SK-N-SH (cell line): ENCODE measurements at regions not wholly inside any gene's neighbourhood (a gene's known extent, or its start where the extent isn't known, plus 50 kb on each side); places are given as distances from the start of the nearest gene placed in this dataset.

Source experiments
- CTCF ChIA-PET: fragments of 300-600, 350-600 bp; formaldehyde crosslinking; extraction: SDS; loops from one replicate; lab custom pipeline; 2021; lab: Yijun Ruan, JAX
- POLR2A ChIA-PET: fragments of 350-600 bp; sonication (Branson Sonifier 250); formaldehyde crosslinking; extraction: SDS; loops from one replicate; lab custom pipeline; 2020; ENCODE audit warnings: antibody characterized with exemption, inconsistent platforms; lab: Yijun Ruan, JAX
- DNase-seq: peaks from one replicate; pipeline ENCODE4 v3.0.0; 2012
- H2AFZ ChIP-seq: fragments of 200-600 bp; sonication (generic); 2 replicates; pipeline ENCODE4 v1.8.1; 2016; ENCODE audit warnings: antibody characterized with exemption, mild to moderate bottlenecking, low read depth
- H3F3A ChIP-seq: fragments of 200-600 bp; sonication (generic); replicated peaks from 2 replicates; pipeline ENCODE3; 2016; ENCODE audit warnings: antibody characterized with exemption, mild to moderate bottlenecking; ENCODE audit not compliant: insufficient read depth
- H3K27ac ChIP-seq, 2 experiments: fragments of 200-500 bp in 1 of 2; fragments of 200-600 bp in 1 of 2; sonication (Bioruptor generic) in 1 of 2; sonication (generic), shearing (Covaris generic) in 1 of 2; 2 replicates each; pipeline versions ENCODE4 v1.5.1 to v1.6.1; 2014 to 2016; ENCODE audit warnings: low read depth in 2 of 2, inconsistent platforms in 1 of 2, low read length in 1 of 2, mild to moderate bottlenecking in 1 of 2, mixed read lengths in 1 of 2
- H3K27me3 ChIP-seq: fragments of 200-600 bp; sonication (generic), shearing (Covaris generic); 2 replicates; pipeline ENCODE4 v1.6.1; 2016; ENCODE audit warnings: mixed run types; ENCODE audit not compliant: insufficient read depth
- H3K36me3 ChIP-seq, 2 experiments: fragments of 200-500 bp in 1 of 2; fragments of 200-600 bp in 1 of 2; sonication (Bioruptor generic) in 1 of 2; sonication (generic) in 1 of 2; replicated peaks in 1 of 2; 2 replicates each; pipeline versions ENCODE3 to v1.5.1; 2014 to 2016; ENCODE audit warnings: low read length in 1 of 2, mild to moderate bottlenecking in 1 of 2; ENCODE audit not compliant: insufficient read depth in 2 of 2, control insufficient read depth in 1 of 2
- H3K4me1 ChIP-seq, 2 experiments: fragments of 200-500 bp in 1 of 2; fragments of 200-600 bp in 1 of 2; sonication (Bioruptor generic) in 1 of 2; sonication (generic), shearing (Covaris generic) in 1 of 2; 2 replicates each; pipeline versions ENCODE4 v1.5.1 to v1.6.1; 2014 to 2016; ENCODE audit warnings: low read depth in 1 of 2, low read length in 1 of 2, mixed run types in 1 of 2; ENCODE audit not compliant: insufficient read depth in 2 of 2, control insufficient read depth in 1 of 2
- H3K4me2 ChIP-seq: fragments of 200-600 bp; sonication (generic), shearing (Covaris generic); 2 replicates; pipeline ENCODE4 v1.6.1; 2017; ENCODE audit warnings: mixed run types
- H3K4me3 ChIP-seq, 2 experiments: fragments of 200-500 bp in 1 of 2; fragments of 200-600 bp in 1 of 2; sonication (Bioruptor generic) in 1 of 2; sonication (generic), shearing (Covaris generic) in 1 of 2; 2 replicates each; pipeline versions ENCODE4 v1.5.1 to v1.8.1; 2014 to 2016; ENCODE audit warnings: low read depth in 2 of 2, inconsistent platforms in 1 of 2, low read length in 1 of 2, mild to moderate bottlenecking in 1 of 2, mixed read lengths in 1 of 2, moderate library complexity in 1 of 2
- H3K79me2 ChIP-seq: fragments of 200-600 bp; sonication (generic); 2 replicates; pipeline ENCODE4 v1.8.1; 2017; ENCODE audit warnings: mild to moderate bottlenecking; ENCODE audit not compliant: insufficient read depth
- H3K9ac ChIP-seq: fragments of 200-600 bp; sonication (generic); 2 replicates; pipeline ENCODE4 v1.6.1; 2017; ENCODE audit warnings: mixed run types
- H3K9me2 ChIP-seq: fragments of 200-600 bp; sonication (generic); 2 replicates; pipeline ENCODE4 v1.6.1; 2017; ENCODE audit warnings: mixed run types
- H3K9me3 ChIP-seq: fragments of 200-600 bp; sonication (generic); 2 replicates; pipeline ENCODE4 v1.6.1; 2017; ENCODE audit warnings: mixed run types, mild to moderate bottlenecking, moderate library complexity
- H4K20me1 ChIP-seq: fragments of 200-600 bp; sonication (generic); 2 replicates; pipeline ENCODE4 v1.6.1; 2017; ENCODE audit warnings: mild to moderate bottlenecking, mixed run types; ENCODE audit not compliant: insufficient read depth
- ELF1 ChIP-seq: IDR thresholded peaks from 2 replicates; pipeline ENCODE4 v1.4.0; 2012
- FOSL2 ChIP-seq: IDR thresholded peaks from 2 replicates; pipeline ENCODE4 v1.4.0; 2012; ENCODE audit warnings: low read depth, mild to moderate bottlenecking, moderate library complexity, borderline replicate concordance
- FOXJ3 ChIP-seq: sonication (generic); formaldehyde crosslinking; IDR thresholded peaks from 2 replicates; pipeline ENCODE4 v1.5.1; 2020; ENCODE audit warnings: mild to moderate bottlenecking, missing genetic modification reagents
- FOXM1 ChIP-seq: IDR thresholded peaks from 2 replicates; pipeline ENCODE4 v1.4.0; 2012; ENCODE audit warnings: low read depth, mild to moderate bottlenecking
- GABPA ChIP-seq: IDR thresholded peaks from 2 replicates; pipeline ENCODE4 v1.4.0; 2012; ENCODE audit warnings: low read depth, mild to moderate bottlenecking
- GATA2 ChIP-seq: sonication (generic); formaldehyde crosslinking; IDR thresholded peaks from 2 replicates; pipeline ENCODE4 v1.5.0; 2020; ENCODE audit warnings: mild to moderate bottlenecking, missing genetic modification reagents
- JUND ChIP-seq: IDR thresholded peaks from 2 replicates; pipeline ENCODE4 v1.4.0; 2012
- MXI1 ChIP-seq: IDR thresholded peaks from 2 replicates; pipeline ENCODE4 v1.6.1; 2012; ENCODE audit warnings: mild to moderate bottlenecking, low read depth, low read length, improper control_type of control experiment
- NFIC ChIP-seq: IDR thresholded peaks from 2 replicates; pipeline ENCODE4 v1.4.0; 2012; ENCODE audit warnings: borderline replicate concordance
- NRF1 ChIP-seq: IDR thresholded peaks from 2 replicates; pipeline ENCODE4 v1.6.1; 2012; ENCODE audit warnings: low read depth, mild to moderate bottlenecking, low read length
- POLR2AphosphoS5 ChIP-seq: IDR thresholded peaks from 2 replicates; pipeline ENCODE4 v1.6.1; 2012; ENCODE audit warnings: low read depth, low read length
- RAD21 ChIP-seq: IDR thresholded peaks from 2 replicates; pipeline ENCODE4 v1.6.1; 2012; ENCODE audit warnings: mild to moderate bottlenecking, low read length
- RCOR1 ChIP-seq: fragments of 150-350 bp; IDR thresholded peaks from 2 replicates; pipeline ENCODE4 v1.6.1; 2017; ENCODE audit warnings: antibody characterized with exemption, low read length
- RXRA ChIP-seq: IDR thresholded peaks from 2 replicates; pipeline ENCODE4 v1.4.0; 2012; ENCODE audit warnings: low read depth, mild to moderate bottlenecking, borderline replicate concordance
- SMC3 ChIP-seq: IDR thresholded peaks from 2 replicates; pipeline ENCODE4 v1.6.1; 2012; ENCODE audit warnings: low read depth, low read length, improper control_type of control experiment
- TAF1 ChIP-seq: IDR thresholded peaks from 2 replicates; pipeline ENCODE4 v1.6.1; 2012; ENCODE audit warnings: low read depth, mild to moderate bottlenecking, low read length, moderate library complexity, borderline replicate concordance
- YY1 ChIP-seq: IDR thresholded peaks from 2 replicates; pipeline ENCODE4 v1.4.0; 2012; ENCODE audit warnings: low read depth, mild to moderate bottlenecking
- WGBS: methylation state at CpG from one replicate; pipeline ENCODE4 v1.1.6; 2017; ENCODE audit warnings: low lambda C conversion rate; 5-methylcytosine and 5-hydroxymethylcytosine counted together
- TF ChIP-seq, protein P1 (sequence below): fragments of 150-350 bp; IDR thresholded peaks from 2 replicates; pipeline ENCODE4 v1.6.1; 2017; ENCODE audit warnings: antibody characterized with exemption, low read length, low read depth, borderline replicate concordance
- TF ChIP-seq, protein P2 (sequence below): IDR thresholded peaks from 2 replicates; pipeline ENCODE4 v1.6.1; 2012; ENCODE audit warnings: mild to moderate bottlenecking, low read depth, low read length, moderate library complexity
- TF ChIP-seq, protein P3 (sequence below): IDR thresholded peaks from 2 replicates; pipeline ENCODE4; 2012
- TF ChIP-seq, protein P4 (sequence below): fragments of 200-600 bp; sonication (generic); IDR thresholded peaks from 2 replicates; pipeline ENCODE4 v1.6.1; 2017; ENCODE audit warnings: antibody characterized with exemption, mild to moderate bottlenecking, moderate library complexity
- TF ChIP-seq, protein P5 (sequence below): fragments of 150-350 bp; IDR thresholded peaks from 2 replicates; pipeline ENCODE4 v1.6.1; 2016; ENCODE audit warnings: mild to moderate bottlenecking, low read depth, low read length

DNA sequence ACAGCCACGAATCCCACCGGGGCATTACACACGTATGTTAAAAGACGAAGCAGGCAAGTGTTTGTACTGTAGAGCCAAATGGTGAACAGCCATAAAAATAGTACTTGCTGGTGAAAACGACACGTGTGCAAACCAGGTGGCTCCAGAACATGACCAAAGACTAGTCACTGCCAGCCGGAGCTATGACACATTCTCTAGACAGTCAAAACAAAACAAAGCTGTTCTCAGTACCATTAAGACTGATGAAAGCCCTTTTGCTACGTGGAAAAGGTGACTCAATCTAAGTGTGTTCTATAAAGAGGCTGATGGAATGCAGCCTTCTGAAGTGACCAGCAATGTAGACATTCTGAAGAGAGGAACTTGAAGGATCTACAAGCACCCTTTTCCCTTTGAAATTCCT is 367.7 kb upstream of the NETO1 start:
- H2AFZ ChIP-seq = no peak overlapping the region
- DNase-seq = no peak
- H3K79me2 ChIP-seq = no peaks in the 10 kb centered on the region
- ChIA-PET POLR2A (no interaction called here), CTCF (no interaction called here)
- no peak overlapping the region for H3K9ac ChIP-seq
- no peaks in the 10 kb centered on the region for H3K4me1 ChIP-seq
- no peaks in the 10 kb centered on the region for H3F3A ChIP-seq
- H3K4me2 ChIP-seq = no peak overlapping the region
- no peaks in the 10 kb centered on the region for H4K20me1 ChIP-seq
- H3K27ac ChIP-seq = no peak overlapping the region
- H3K9me3 ChIP-seq = no peaks in the 10 kb centered on the region
- no peaks in the 10 kb centered on the region for H3K27me3 ChIP-seq
- WGBS = 2% methylated on average over 8 of the region's 8 CpGs
- no peak overlapping the region for H3K4me3 ChIP-seq
- H3K36me3 ChIP-seq = no peaks in the 10 kb centered on the region
- TF ChIP-seq MXI1 (no peak), ELF1 (no peak), TAF1 (no peak), YY1 (no peak), NRF1 (no peak), FOSL2 (no peak), POLR2AphosphoS5 (no peak), SMC3 (no peak), RCOR1 (no peak)
- TF ChIP-seq, protein P1, sequence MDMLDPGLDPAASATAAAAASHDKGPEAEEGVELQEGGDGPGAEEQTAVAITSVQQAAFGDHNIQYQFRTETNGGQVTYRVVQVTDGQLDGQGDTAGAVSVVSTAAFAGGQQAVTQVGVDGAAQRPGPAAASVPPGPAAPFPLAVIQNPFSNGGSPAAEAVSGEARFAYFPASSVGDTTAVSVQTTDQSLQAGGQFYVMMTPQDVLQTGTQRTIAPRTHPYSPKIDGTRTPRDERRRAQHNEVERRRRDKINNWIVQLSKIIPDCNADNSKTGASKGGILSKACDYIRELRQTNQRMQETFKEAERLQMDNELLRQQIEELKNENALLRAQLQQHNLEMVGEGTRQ = no peak
- H3K9me2 ChIP-seq = no peaks in the 10 kb centered on the region

DNA sequence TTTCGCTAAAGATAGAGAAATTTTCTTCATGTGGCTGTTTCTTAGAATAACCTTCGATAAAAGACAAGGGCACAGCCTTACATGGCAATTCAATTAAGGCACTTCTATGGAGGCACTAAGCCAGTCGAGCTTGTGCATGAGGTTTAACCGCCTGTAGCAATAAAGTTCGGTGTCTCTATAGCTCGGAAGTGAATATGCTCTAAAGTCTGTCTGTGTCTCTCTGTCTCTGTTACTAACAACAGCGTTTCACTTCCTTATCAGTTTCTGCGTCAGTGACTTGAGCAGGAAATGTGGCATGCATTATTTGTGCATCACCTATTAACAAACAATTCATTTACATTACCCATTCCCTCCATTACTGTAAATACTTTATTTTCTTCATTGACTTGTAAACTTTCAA is 365.1 kb upstream of the NETO1 start:
- TF ChIP-seq ELF1 (no peak), RCOR1 (no peak), GABPA (no peak), SMC3 (no peak), TAF1 (no peak), RXRA (no peak), FOSL2 (no peak), JUND (no peak), GATA2 (CRISPR knock-in tag) (no peak), NFIC (no peak), RAD21 (no peak), FOXJ3 (CRISPR knock-in tag) (no peak), FOXM1 (no peak)
- TF ChIP-seq, protein P2, sequence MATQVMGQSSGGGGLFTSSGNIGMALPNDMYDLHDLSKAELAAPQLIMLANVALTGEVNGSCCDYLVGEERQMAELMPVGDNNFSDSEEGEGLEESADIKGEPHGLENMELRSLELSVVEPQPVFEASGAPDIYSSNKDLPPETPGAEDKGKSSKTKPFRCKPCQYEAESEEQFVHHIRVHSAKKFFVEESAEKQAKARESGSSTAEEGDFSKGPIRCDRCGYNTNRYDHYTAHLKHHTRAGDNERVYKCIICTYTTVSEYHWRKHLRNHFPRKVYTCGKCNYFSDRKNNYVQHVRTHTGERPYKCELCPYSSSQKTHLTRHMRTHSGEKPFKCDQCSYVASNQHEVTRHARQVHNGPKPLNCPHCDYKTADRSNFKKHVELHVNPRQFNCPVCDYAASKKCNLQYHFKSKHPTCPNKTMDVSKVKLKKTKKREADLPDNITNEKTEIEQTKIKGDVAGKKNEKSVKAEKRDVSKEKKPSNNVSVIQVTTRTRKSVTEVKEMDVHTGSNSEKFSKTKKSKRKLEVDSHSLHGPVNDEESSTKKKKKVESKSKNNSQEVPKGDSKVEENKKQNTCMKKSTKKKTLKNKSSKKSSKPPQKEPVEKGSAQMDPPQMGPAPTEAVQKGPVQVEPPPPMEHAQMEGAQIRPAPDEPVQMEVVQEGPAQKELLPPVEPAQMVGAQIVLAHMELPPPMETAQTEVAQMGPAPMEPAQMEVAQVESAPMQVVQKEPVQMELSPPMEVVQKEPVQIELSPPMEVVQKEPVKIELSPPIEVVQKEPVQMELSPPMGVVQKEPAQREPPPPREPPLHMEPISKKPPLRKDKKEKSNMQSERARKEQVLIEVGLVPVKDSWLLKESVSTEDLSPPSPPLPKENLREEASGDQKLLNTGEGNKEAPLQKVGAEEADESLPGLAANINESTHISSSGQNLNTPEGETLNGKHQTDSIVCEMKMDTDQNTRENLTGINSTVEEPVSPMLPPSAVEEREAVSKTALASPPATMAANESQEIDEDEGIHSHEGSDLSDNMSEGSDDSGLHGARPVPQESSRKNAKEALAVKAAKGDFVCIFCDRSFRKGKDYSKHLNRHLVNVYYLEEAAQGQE = no peak
- TF ChIP-seq, protein P3, sequence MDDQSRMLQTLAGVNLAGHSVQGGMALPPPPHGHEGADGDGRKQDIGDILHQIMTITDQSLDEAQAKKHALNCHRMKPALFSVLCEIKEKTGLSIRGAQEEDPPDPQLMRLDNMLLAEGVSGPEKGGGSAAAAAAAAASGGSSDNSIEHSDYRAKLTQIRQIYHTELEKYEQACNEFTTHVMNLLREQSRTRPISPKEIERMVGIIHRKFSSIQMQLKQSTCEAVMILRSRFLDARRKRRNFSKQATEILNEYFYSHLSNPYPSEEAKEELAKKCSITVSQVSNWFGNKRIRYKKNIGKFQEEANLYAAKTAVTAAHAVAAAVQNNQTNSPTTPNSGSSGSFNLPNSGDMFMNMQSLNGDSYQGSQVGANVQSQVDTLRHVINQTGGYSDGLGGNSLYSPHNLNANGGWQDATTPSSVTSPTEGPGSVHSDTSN = no peak
- TF ChIP-seq, protein P4, sequence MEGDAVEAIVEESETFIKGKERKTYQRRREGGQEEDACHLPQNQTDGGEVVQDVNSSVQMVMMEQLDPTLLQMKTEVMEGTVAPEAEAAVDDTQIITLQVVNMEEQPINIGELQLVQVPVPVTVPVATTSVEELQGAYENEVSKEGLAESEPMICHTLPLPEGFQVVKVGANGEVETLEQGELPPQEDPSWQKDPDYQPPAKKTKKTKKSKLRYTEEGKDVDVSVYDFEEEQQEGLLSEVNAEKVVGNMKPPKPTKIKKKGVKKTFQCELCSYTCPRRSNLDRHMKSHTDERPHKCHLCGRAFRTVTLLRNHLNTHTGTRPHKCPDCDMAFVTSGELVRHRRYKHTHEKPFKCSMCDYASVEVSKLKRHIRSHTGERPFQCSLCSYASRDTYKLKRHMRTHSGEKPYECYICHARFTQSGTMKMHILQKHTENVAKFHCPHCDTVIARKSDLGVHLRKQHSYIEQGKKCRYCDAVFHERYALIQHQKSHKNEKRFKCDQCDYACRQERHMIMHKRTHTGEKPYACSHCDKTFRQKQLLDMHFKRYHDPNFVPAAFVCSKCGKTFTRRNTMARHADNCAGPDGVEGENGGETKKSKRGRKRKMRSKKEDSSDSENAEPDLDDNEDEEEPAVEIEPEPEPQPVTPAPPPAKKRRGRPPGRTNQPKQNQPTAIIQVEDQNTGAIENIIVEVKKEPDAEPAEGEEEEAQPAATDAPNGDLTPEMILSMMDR = no peak
- TF ChIP-seq, protein P5, sequence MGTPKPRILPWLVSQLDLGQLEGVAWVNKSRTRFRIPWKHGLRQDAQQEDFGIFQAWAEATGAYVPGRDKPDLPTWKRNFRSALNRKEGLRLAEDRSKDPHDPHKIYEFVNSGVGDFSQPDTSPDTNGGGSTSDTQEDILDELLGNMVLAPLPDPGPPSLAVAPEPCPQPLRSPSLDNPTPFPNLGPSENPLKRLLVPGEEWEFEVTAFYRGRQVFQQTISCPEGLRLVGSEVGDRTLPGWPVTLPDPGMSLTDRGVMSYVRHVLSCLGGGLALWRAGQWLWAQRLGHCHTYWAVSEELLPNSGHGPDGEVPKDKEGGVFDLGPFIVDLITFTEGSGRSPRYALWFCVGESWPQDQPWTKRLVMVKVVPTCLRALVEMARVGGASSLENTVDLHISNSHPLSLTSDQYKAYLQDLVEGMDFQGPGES = no peak
- TF ChIP-seq, all 33 proteins: peak for 0
- Histone ChIP-seq H3K27me3 (no peaks in the 10 kb centered on the region), H3K4me1 (no peaks in the 10 kb centered on the region), H3K9me2 (no peaks in the 10 kb centered on the region), H3K27ac (no peak overlapping the region), H3K4me2 (no peak overlapping the region), H3K9ac (no peak overlapping the region), H3K79me2 (no peaks in the 10 kb centered on the region), H3K4me3 (no peak overlapping the region), H3F3A (no peaks in the 10 kb centered on the region), H4K20me1 (no peaks in the 10 kb centered on the region), H2AFZ (no peak overlapping the region), H3K36me3 (no peaks in the 10 kb centered on the region), H3K9me3 (no peaks in the 10 kb centered on the region)
- WGBS = 14% methylated on average over 8 of the region's 8 CpGs
- POLR2A ChIA-PET = no interaction called here
- CTCF ChIA-PET = no interaction called here
- DNase-seq = no peak
